ENCODE measurements at regions not wholly inside any gene's neighbourhood (a gene's known extent, or its start where the extent isn't known, plus 50 kb on each side); places are given as distances from the start of the nearest gene placed in this dataset.

- TF ChIP-seq POLR2A (IDR thresholded peaks at IDR 0.05; ENCODE audit: low read length) (no peak), GATA1 (IDR thresholded peaks at IDR 0.05; ENCODE audit: low read depth, low read length) (no peak)
Observed at GRCh38 chr1:218698141-218698540, 353.0 kb downstream of the TGFB2 start.
